Calu3 (cell line): ENCODE measurements at regions not wholly inside any gene's neighbourhood (a gene's known extent, or its start where the extent isn't known, plus 50 kb on each side); places are given as distances from the start of the nearest gene placed in this dataset.
A peak's percentile ranks its signal among the peaks of the same experiment; 100 is the strongest.

ENCODE experiments used
- BruUV-seq: library from RNA; stranded (reverse); fragments of 400-500 nt; replicated peaks from 2 replicates; lab custom pipeline; 2021; lab: Mats Ljungman, UMichigan
- CTCF ChIA-PET: fragments of 300-600 bp; sonication (Branson Sonifier 250); formaldehyde crosslinking; loops from one replicate; lab custom pipeline; 2022; ENCODE audit warnings: antibody characterized with exemption; lab: Charles Lee
- DNase-seq: peaks from one replicate; pipeline ENCODE4 v3.0.0; 2022
- H3K27ac Mint-ChIP-seq: one replicate; pipeline ENCODE4 v1.8.0; 2022; ENCODE audit warnings: mixed read lengths; ENCODE audit not compliant: unreplicated experiment
- H3K27me3 Mint-ChIP-seq: one replicate; pipeline ENCODE4 v1.8.0; 2022; ENCODE audit warnings: mixed read lengths; ENCODE audit not compliant: unreplicated experiment
- H3K36me3 Mint-ChIP-seq: one replicate; pipeline ENCODE4 v1.8.0; 2022; ENCODE audit warnings: mild to moderate bottlenecking, moderate library complexity, mixed read lengths; ENCODE audit not compliant: insufficient read depth, unreplicated experiment
- H3K4me1 Mint-ChIP-seq: one replicate; pipeline ENCODE4 v1.8.0; 2022; ENCODE audit warnings: mild to moderate bottlenecking, low read depth, mixed read lengths; ENCODE audit not compliant: unreplicated experiment
- H3K4me3 Mint-ChIP-seq: one replicate; pipeline ENCODE4 v1.8.0; 2022; ENCODE audit warnings: mild to moderate bottlenecking, low read depth, moderate library complexity, mixed read lengths; ENCODE audit not compliant: unreplicated experiment
- H3K9me3 Mint-ChIP-seq: one replicate; pipeline ENCODE4 v1.8.0; 2022; ENCODE audit warnings: low read depth, mixed read lengths; ENCODE audit not compliant: unreplicated experiment
- intact Hi-C: fragments of 100-400 bp; cut with micrococcal nuclease; formaldehyde crosslinking; loops from one replicate; pipeline ENCODE4 v1.10.0; 2022; ENCODE audit not compliant: unreplicated experiment
- TF ChIP-seq, protein P1 (sequence below): fragments of 200-600 bp; IDR thresholded peaks from one replicate; pipeline ENCODE4 v1.8.0; 2022; ENCODE audit warnings: antibody characterized with exemption; ENCODE audit not compliant: unreplicated experiment

DNA sequence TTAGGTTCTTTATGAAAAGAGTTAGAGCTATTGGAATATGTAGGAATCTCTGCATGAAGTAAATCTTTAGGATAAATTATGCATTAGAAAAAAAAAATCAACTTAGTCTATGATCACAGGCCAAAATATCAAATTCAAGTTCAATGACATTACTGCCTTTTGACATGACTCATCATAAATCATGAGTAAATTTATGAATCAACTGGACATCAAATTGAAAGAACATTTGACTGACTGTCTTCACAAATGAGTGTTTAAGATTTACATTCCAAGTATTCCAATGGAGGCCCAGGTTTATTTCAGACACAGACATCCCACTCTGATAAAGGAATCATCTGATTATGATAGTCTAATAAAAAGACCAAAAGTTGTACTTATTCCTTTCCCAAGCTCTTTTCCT, 192.8 kb upstream of the TTC14 start:
- intact Hi-C loops: loop anchor here (10.0 kb wide), 1 partner anchor 484 kb away; no protein-coding TSS in a partner anchor
- DNase-seq: no peak
- Mint-ChIP-seq H3K9me3 (peaks cover 14% of the 10 kb centered on the region), H3K27me3 (no peaks in the 10 kb centered on the region), H3K36me3 (no peaks in the 10 kb centered on the region), H3K4me1 (peaks cover 64% of the 10 kb centered on the region), H3K27ac (peak overlapping the region; percentile 83), H3K4me3 (no peak overlapping the region)
- no TSS peak for BruUV-seq
- TF ChIP-seq, protein P1, sequence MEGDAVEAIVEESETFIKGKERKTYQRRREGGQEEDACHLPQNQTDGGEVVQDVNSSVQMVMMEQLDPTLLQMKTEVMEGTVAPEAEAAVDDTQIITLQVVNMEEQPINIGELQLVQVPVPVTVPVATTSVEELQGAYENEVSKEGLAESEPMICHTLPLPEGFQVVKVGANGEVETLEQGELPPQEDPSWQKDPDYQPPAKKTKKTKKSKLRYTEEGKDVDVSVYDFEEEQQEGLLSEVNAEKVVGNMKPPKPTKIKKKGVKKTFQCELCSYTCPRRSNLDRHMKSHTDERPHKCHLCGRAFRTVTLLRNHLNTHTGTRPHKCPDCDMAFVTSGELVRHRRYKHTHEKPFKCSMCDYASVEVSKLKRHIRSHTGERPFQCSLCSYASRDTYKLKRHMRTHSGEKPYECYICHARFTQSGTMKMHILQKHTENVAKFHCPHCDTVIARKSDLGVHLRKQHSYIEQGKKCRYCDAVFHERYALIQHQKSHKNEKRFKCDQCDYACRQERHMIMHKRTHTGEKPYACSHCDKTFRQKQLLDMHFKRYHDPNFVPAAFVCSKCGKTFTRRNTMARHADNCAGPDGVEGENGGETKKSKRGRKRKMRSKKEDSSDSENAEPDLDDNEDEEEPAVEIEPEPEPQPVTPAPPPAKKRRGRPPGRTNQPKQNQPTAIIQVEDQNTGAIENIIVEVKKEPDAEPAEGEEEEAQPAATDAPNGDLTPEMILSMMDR: no peak
- CTCF ChIA-PET: no interaction called here

DNA sequence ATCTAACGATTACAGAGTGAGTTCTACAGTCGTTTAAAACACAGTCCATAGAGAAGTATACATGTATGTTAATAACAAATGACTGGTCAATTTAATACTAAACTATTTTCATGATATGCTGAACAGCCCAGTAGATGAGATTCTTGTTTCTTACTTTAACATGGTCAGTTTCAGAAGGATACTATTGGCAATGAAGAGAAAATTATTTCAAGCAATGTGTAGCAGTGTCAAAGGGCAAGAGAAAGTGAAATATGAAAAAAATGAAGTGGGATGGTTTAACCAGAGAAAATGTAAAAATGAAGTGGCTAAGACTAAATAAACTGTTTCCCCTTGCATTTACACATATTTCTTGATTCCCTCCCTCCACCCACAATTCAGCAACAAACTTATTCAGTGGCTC, 192.1 kb upstream of the TTC14 start:
- Mint-ChIP-seq H3K27me3 (no peaks in the 10 kb centered on the region), H3K9me3 (peaks cover 14% of the 10 kb centered on the region), H3K27ac (peak overlapping the region; percentile 83), H3K4me3 (no peak overlapping the region), H3K4me1 (peaks cover 68% of the 10 kb centered on the region), H3K36me3 (no peaks in the 10 kb centered on the region)
- CTCF ChIA-PET: no interaction called here
- no peak for DNase-seq
- intact Hi-C loops: loop anchor here (10.0 kb wide), 1 partner anchor 485 kb away; no protein-coding TSS in a partner anchor
- BruUV-seq: no TSS peak
- TF ChIP-seq, protein P1: no peak

DNA sequence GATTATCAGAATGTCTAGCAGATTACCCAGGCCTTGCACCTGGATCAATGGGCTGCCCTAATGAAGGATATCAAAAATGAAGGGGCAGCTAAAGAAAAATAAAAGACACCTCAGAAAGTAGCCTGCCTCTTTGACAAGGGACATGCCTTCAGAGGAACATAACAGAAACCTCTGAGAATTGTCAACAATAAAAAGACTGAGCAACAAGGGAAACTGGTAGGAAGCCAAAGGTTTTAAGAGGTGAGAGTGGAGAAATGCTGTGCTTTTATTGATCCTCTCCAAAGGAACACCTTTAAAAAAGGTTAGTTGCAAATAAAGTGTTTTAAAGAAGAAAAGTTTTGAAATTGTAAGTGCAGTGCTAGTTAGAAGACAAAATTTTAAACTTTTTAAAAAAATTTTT, 187.8 kb upstream of the TTC14 start:
- no peaks in the 10 kb centered on the region for H3K27me3 Mint-ChIP-seq
- CTCF ChIA-PET: no interaction called here
- no TSS peak for BruUV-seq
- H3K27ac Mint-ChIP-seq: peak overlapping the region; percentile 85
- TF ChIP-seq, protein P1: no peak
- no peak overlapping the region for H3K4me3 Mint-ChIP-seq
- peaks cover 21% of the 10 kb centered on the region for H3K9me3 Mint-ChIP-seq
- intact Hi-C loops: no loop called here
- H3K36me3 Mint-ChIP-seq: peaks cover 9% of the 10 kb centered on the region
- DNase-seq: no peak
- H3K4me1 Mint-ChIP-seq: peaks cover 83% of the 10 kb centered on the region

DNA sequence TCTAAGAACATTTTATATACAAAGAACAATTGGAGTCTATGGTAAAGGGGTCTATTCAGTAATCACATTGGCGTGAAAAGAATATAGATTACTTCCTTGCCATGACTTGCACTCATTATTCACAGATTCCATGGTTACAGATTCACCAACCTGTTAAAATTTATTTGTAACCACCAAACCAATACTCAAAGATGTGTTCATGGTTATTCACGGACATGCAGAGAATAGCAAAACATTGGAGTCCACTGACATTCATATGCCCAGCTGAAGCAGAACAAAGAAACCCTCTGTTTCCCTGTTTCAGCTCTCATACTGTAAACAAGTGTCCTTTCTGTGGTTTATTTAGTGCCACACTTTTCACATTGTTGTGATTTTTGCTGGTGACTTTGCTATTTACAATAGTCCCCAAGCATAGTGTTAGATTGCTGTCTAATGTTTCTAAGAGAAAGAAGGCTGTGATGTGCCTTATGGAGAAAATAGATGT, 185.8 kb upstream of the TTC14 start:
- Mint-ChIP-seq H3K4me1 (peaks cover 81% of the 10 kb centered on the region), H3K27me3 (no peaks in the 10 kb centered on the region), H3K27ac (peak overlapping the region; percentile 99), H3K9me3 (peaks cover 22% of the 10 kb centered on the region), H3K4me3 (peak overlapping the region; percentile 45), H3K36me3 (peaks cover 9% of the 10 kb centered on the region)
- TF ChIP-seq, protein P1: no peak
- peak; percentile 68 for DNase-seq
- intact Hi-C loops: loop anchor here (2.0 kb wide), 2 partner anchors 163 to 179 kb away; no protein-coding TSS in a partner anchor
- CTCF ChIA-PET: interaction anchor here (0.6 to 1.6 kb wide), 5 partner anchors 110 to 691 kb away, joined by 3 to 5 read pairs (median 3); partner anchors contain the start of gene TTC14
- no TSS peak for BruUV-seq
